ENCODE measurements at regions not wholly inside any gene's neighbourhood (a gene's known extent, or its start where the extent isn't known, plus 50 kb on each side); places are given as distances from the start of the nearest gene placed in this dataset.

GRCh38 chr1:106571109-106571508 is 485.4 kb upstream of the PRMT6 start:
- H3K27me3 ChIP-seq, result no peaks in the 10 kb centered on the region
- Mint-ChIP-seq H3K4me1 (no peaks in the 10 kb centered on the region), H3K27ac (no peak overlapping the region), H3K27me3 (ENCODE audit: insufficient read depth, low read depth) (no peaks in the 10 kb centered on the region), H3K9me3 (no peaks in the 10 kb centered on the region), H3K4me3 (no peak overlapping the region), H3K36me3 (no peaks in the 10 kb centered on the region)
- H3K4me2 ChIP-seq, result no peak overlapping the region
- H3K9me3 ChIP-seq (ENCODE audit: low read depth), result no peaks in the 10 kb centered on the region
- no peak overlapping the region for H3K27ac ChIP-seq
- H3K4me3 ChIP-seq, result no peak overlapping the region
- DNase-seq (ENCODE audit: low spot score), result no peak
- H3K4me1 ChIP-seq, result no peaks in the 10 kb centered on the region
- H3K79me2 ChIP-seq (ENCODE audit: low read depth), result no peaks in the 10 kb centered on the region
- H4K20me1 ChIP-seq (ENCODE audit: low read depth), result no peaks in the 10 kb centered on the region
- H3F3A ChIP-seq (ENCODE audit: low read depth), result no peaks in the 10 kb centered on the region
- no peak overlapping the region for H2AFZ ChIP-seq (replicated peaks)
- no peaks in the 10 kb centered on the region for H3K36me3 ChIP-seq
- no peak overlapping the region for H3K9ac ChIP-seq
- TF ChIP-seq CTCF (IDR thresholded peaks at IDR 0.05) (no peak), EZH2phosphoT487 (IDR thresholded peaks at IDR 0.05) (no peak), EZH2 (IDR thresholded peaks at IDR 0.05) (no peak)

- Histone ChIP-seq H3K4me3 (no peak overlapping the region), H2AFZ (replicated peaks) (no peak overlapping the region), H3K79me2 (ENCODE audit: low read depth) (no peaks in the 10 kb centered on the region), H3K27me3 (no peaks in the 10 kb centered on the region), H3K9me3 (ENCODE audit: low read depth) (no peaks in the 10 kb centered on the region), H3F3A (ENCODE audit: low read depth) (no peaks in the 10 kb centered on the region), H3K27ac (no peak overlapping the region), H3K9ac (no peak overlapping the region), H3K4me1 (no peaks in the 10 kb centered on the region), H3K4me2 (no peak overlapping the region), H4K20me1 (ENCODE audit: low read depth) (no peaks in the 10 kb centered on the region), H3K36me3 (no peaks in the 10 kb centered on the region)
- Mint-ChIP-seq H3K9me3 (peaks cover 2% of the 10 kb centered on the region), H3K36me3 (no peaks in the 10 kb centered on the region), H3K4me3 (no peak overlapping the region), H3K4me1 (no peaks in the 10 kb centered on the region), H3K27ac (no peak overlapping the region), H3K27me3 (ENCODE audit: insufficient read depth, low read depth) (no peaks in the 10 kb centered on the region)
- DNase-seq (ENCODE audit: low spot score), result no peak
- TF ChIP-seq EZH2 (IDR thresholded peaks at IDR 0.05) (no peak), EZH2phosphoT487 (IDR thresholded peaks at IDR 0.05) (no peak), CTCF (IDR thresholded peaks at IDR 0.05) (no peak)
Measured at GRCh38 chr1:106584107-106584506, 472.4 kb upstream of the PRMT6 start.

- no peaks in the 10 kb centered on the region for H3K27me3 ChIP-seq
- no peaks in the 10 kb centered on the region for H3K36me3 ChIP-seq
- no peak overlapping the region for H3K4me2 ChIP-seq
- Mint-ChIP-seq H3K9me3 (peaks cover 2% of the 10 kb centered on the region), H3K27ac (no peak overlapping the region), H3K27me3 (ENCODE audit: insufficient read depth, low read depth) (no peaks in the 10 kb centered on the region), H3K4me1 (no peaks in the 10 kb centered on the region), H3K36me3 (no peaks in the 10 kb centered on the region), H3K4me3 (no peak overlapping the region)
- no peaks in the 10 kb centered on the region for H4K20me1 ChIP-seq (ENCODE audit: low read depth)
- H3K4me3 ChIP-seq, result no peak overlapping the region
- no peak overlapping the region for H2AFZ ChIP-seq (replicated peaks)
- no peak overlapping the region for H3K9ac ChIP-seq
- no peaks in the 10 kb centered on the region for H3K79me2 ChIP-seq (ENCODE audit: low read depth)
- DNase-seq (ENCODE audit: low spot score), result no peak
- H3K27ac ChIP-seq, result no peak overlapping the region
- H3K4me1 ChIP-seq, result no peaks in the 10 kb centered on the region
- no peaks in the 10 kb centered on the region for H3F3A ChIP-seq (ENCODE audit: low read depth)
- TF ChIP-seq CTCF (IDR thresholded peaks at IDR 0.05) (no peak), EZH2 (IDR thresholded peaks at IDR 0.05) (no peak), EZH2phosphoT487 (IDR thresholded peaks at IDR 0.05) (no peak)
- no peaks in the 10 kb centered on the region for H3K9me3 ChIP-seq (ENCODE audit: low read depth)
Measured at GRCh38 chr1:106584676-106585075, 471.8 kb upstream of the PRMT6 start.

GRCh38 chr1:106600626-106601025 is 455.8 kb upstream of the PRMT6 start:
- Histone ChIP-seq H3K9ac (no peak overlapping the region), H3K4me3 (no peak overlapping the region), H3K9me3 (ENCODE audit: low read depth) (no peaks in the 10 kb centered on the region), H3K27ac (no peak overlapping the region), H3K4me2 (no peak overlapping the region), H3K27me3 (no peaks in the 10 kb centered on the region), H3K79me2 (ENCODE audit: low read depth) (no peaks in the 10 kb centered on the region), H3K36me3 (no peaks in the 10 kb centered on the region), H3F3A (ENCODE audit: low read depth) (no peaks in the 10 kb centered on the region), H2AFZ (replicated peaks) (no peak overlapping the region), H3K4me1 (no peaks in the 10 kb centered on the region), H4K20me1 (ENCODE audit: low read depth) (no peaks in the 10 kb centered on the region)
- TF ChIP-seq CTCF (IDR thresholded peaks at IDR 0.05), result no peak
- Mint-ChIP-seq H3K4me3 (no peak overlapping the region), H3K36me3 (no peaks in the 10 kb centered on the region), H3K27ac (no peak overlapping the region), H3K4me1 (no peaks in the 10 kb centered on the region), H3K9me3 (no peaks in the 10 kb centered on the region), H3K27me3 (ENCODE audit: insufficient read depth, low read depth) (no peaks in the 10 kb centered on the region)
- no peak for DNase-seq (ENCODE audit: low spot score)
